OCI-LY7 (cell line): ENCODE measurements at regions not wholly inside any gene's neighbourhood (a gene's known extent, or its start where the extent isn't known, plus 50 kb on each side); places are given as distances from the start of the nearest gene placed in this dataset.

Source experiments
- CTCF ChIP-seq: fragments of 200-600 bp; sonication (generic); conservative IDR thresholded peaks from 2 replicates; pipeline ENCODE4 v1.5.1; 2014; ENCODE audit warnings: mild to moderate bottlenecking, antibody characterized with exemption, low read length, moderate library complexity, mixed read lengths
- EZH2phosphoT487 ChIP-seq: fragments of 200-600 bp; sonication (generic); IDR thresholded peaks from 2 replicates; pipeline ENCODE4 v1.6.1; 2018; ENCODE audit warnings: low read depth, borderline replicate concordance, mild to moderate bottlenecking, mixed run types, antibody characterized with exemption, low read length, moderate library complexity, mixed read lengths

DNA sequence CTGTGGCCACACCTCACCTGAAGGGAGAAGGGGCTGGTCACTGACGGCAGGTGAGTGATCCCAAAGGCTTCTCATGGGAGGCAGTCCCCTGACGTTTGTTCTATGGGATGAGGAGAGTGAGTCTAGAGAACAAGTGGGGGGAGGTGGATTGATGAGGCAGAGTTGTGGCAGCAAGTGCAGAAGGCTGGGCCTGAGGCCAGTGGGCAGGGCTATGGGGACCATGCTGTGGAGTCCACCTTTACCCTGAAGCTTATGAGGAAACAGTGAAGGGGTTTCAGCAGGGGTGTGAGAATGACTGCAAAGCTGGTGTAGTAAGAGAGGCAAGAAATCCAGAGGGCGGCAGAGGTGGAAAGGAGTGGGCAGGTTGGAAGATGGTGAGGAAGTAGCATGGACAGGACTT lies 96.9 kb upstream of the PFN2 start:
- TF ChIP-seq CTCF (no peak), EZH2phosphoT487 (no peak)
